ENCODE measurements at regions not wholly inside any gene's neighbourhood (a gene's known extent, or its start where the extent isn't known, plus 50 kb on each side); places are given as distances from the start of the nearest gene placed in this dataset.

- no peak overlapping the region for H3K4me3 ChIP-seq (ENCODE audit: low read depth, low read length)
- no peak for DNase-seq (ENCODE audit: low read depth)
- TF ChIP-seq, protein P1, sequence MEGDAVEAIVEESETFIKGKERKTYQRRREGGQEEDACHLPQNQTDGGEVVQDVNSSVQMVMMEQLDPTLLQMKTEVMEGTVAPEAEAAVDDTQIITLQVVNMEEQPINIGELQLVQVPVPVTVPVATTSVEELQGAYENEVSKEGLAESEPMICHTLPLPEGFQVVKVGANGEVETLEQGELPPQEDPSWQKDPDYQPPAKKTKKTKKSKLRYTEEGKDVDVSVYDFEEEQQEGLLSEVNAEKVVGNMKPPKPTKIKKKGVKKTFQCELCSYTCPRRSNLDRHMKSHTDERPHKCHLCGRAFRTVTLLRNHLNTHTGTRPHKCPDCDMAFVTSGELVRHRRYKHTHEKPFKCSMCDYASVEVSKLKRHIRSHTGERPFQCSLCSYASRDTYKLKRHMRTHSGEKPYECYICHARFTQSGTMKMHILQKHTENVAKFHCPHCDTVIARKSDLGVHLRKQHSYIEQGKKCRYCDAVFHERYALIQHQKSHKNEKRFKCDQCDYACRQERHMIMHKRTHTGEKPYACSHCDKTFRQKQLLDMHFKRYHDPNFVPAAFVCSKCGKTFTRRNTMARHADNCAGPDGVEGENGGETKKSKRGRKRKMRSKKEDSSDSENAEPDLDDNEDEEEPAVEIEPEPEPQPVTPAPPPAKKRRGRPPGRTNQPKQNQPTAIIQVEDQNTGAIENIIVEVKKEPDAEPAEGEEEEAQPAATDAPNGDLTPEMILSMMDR (conservative IDR thresholded peaks at IDR 0.05; ENCODE audit: low read depth, low read length): no peak
These were observed 137.9 kb downstream of the BTG1 start for GRCh38 chr12:92007787-92008186.

- no peak overlapping the region for H3K4me3 ChIP-seq (ENCODE audit: low read depth, low read length)
- TF ChIP-seq, protein P1 (conservative IDR thresholded peaks at IDR 0.05; ENCODE audit: low read depth, low read length): no peak
- DNase-seq (ENCODE audit: low read depth): no peak
These were observed 141.9 kb downstream of the BTG1 start for GRCh38 chr12:92003701-92004100.

- TF ChIP-seq, protein P1 (conservative IDR thresholded peaks at IDR 0.05; ENCODE audit: low read depth, low read length): no peak
- no peak for DNase-seq (ENCODE audit: low read depth)
- no peak overlapping the region for H3K4me3 ChIP-seq (ENCODE audit: low read depth, low read length)
These were observed 142.8 kb downstream of the BTG1 start for GRCh38 chr12:92002673-92003382.

DNA sequence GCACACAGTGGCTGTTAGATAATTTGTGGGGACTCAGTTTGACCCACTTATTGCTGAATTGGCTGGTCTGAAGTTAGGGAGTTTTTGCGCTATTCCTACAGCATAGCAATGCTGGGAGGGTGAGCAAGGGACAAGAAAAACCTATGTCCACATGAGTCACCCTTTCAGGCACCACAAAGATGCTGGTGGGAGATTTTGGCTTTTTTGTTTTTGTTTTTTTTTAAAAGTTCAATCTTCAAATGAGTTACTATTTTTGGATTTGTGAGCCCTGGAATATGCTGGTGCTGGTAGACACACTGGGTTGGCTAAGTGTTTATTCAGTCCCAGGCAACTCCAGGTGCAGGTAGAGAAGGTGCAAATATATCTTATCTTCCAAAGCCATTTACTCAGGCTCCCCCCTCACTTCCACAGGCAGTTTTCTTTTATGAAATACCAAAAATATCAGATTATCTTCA lies 143.4 kb downstream of the BTG1 start:
- TF ChIP-seq, protein P1 (conservative IDR thresholded peaks at IDR 0.05; ENCODE audit: low read depth, low read length): no peak
- DNase-seq (ENCODE audit: low read depth): no peak
- no peak overlapping the region for H3K4me3 ChIP-seq (ENCODE audit: low read depth, low read length)

GRCh38 chr12:92000597-92000996 lies 145.0 kb downstream of the BTG1 start:
- DNase-seq (ENCODE audit: low read depth): no peak
- TF ChIP-seq, protein P1 (conservative IDR thresholded peaks at IDR 0.05; ENCODE audit: low read depth, low read length): no peak
- no peak overlapping the region for H3K4me3 ChIP-seq (ENCODE audit: low read depth, low read length)

GRCh38 chr12:91999823-92000222 lies 145.8 kb downstream of the BTG1 start:
- TF ChIP-seq, protein P1 (conservative IDR thresholded peaks at IDR 0.05; ENCODE audit: low read depth, low read length): no peak
- H3K4me3 ChIP-seq (ENCODE audit: low read depth, low read length): no peak overlapping the region
- no peak for DNase-seq (ENCODE audit: low read depth)

- TF ChIP-seq, protein P1 (conservative IDR thresholded peaks at IDR 0.05; ENCODE audit: low read depth, low read length): no peak
- no peak overlapping the region for H3K4me3 ChIP-seq (ENCODE audit: low read depth, low read length)
These were observed 147.3 kb downstream of the BTG1 start for GRCh38 chr12:91998316-91998715.

More at GRCh38 chr12:91998316-91998715, 147.3 kb downstream of the BTG1 start:
- no peak for DNase-seq (ENCODE audit: low read depth)
